Gastroesophageal sphincter (tissue), 4 donors: ENCODE measurements at regions not wholly inside any gene's neighbourhood (a gene's known extent, or its start where the extent isn't known, plus 50 kb on each side); places are given as distances from the start of the nearest gene placed in this dataset.

Source experiments
- ATAC-seq: fragments of 150-250 bp; one replicate; pipeline ENCODE4 v1.9.1; 2016; ENCODE audit warnings: mild to moderate bottlenecking, moderate library complexity
- H3K27ac ChIP-seq, 4 donors: fragments of 200-600 bp; sonication (generic) in 3 of 4; 1 replicate in 3 of 4; 2 replicates in 1 of 4; pipeline ENCODE4 v1.5.1; 2016 to 2019
- H3K27me3 ChIP-seq: fragments of 200-600 bp; sonication (generic); one replicate; pipeline ENCODE4 v1.5.1; 2019
- H3K36me3 ChIP-seq, 2 donors: fragments of 200-600 bp; sonication (generic); one replicate each; pipeline ENCODE4 v1.5.1; 2019; ENCODE audit warnings: control low read depth in 1 of 2
- H3K4me1 ChIP-seq, 3 donors: fragments of 200-600 bp; sonication (generic); 1 replicate in 2 of 3; 2 replicates in 1 of 3; pipeline ENCODE4 v1.5.1; 2016 to 2019; ENCODE audit warnings: control low read depth in 2 of 3
- H3K4me3 ChIP-seq, 2 donors: fragments of 200-600 bp; sonication (generic); one replicate each; pipeline ENCODE4 v1.5.1; 2019; ENCODE audit warnings: mild to moderate bottlenecking in 1 of 2, moderate library complexity in 1 of 2
- H3K9me3 ChIP-seq, 3 donors: fragments of 200-600 bp; sonication (generic); one replicate each; pipeline ENCODE4 v1.5.1; 2017 to 2019; ENCODE audit warnings: control low read depth in 2 of 3
- EP300 ChIP-seq: sonication (generic); formaldehyde crosslinking; IDR thresholded peaks from one replicate; pipeline ENCODE4 v1.6.1; 2017; ENCODE audit warnings: antibody characterized with exemption, mild to moderate bottlenecking
- POLR2A ChIP-seq, 2 donors: fragments of 450-650 bp; IDR thresholded peaks; one replicate each; pipeline ENCODE4 v1.6.1; 2017; ENCODE audit warnings: antibody characterized with exemption in 2 of 2, mild to moderate bottlenecking in 2 of 2, moderate library complexity in 1 of 2
- POLR2AphosphoS5 ChIP-seq: sonication (generic); formaldehyde crosslinking; IDR thresholded peaks from one replicate; pipeline ENCODE4 v1.6.1; 2017; ENCODE audit warnings: antibody characterized with exemption
- WGBS, 2 donors: methylation state at CpG; one replicate each; pipeline ENCODE4 v1.1.5; 2018; ENCODE audit warnings: low coverage in 1 of 2; 5-methylcytosine and 5-hydroxymethylcytosine counted together
- TF ChIP-seq, protein P1 (sequence below), 4 experiments: fragments of 200-600 bp in 2 of 4; fragments of 450-650 bp in 2 of 4; sonication (generic) in 1 of 4; IDR thresholded peaks; one replicate each; pipeline ENCODE4 v1.5.1; 2017 to 2019; ENCODE audit warnings: antibody characterized with exemption in 4 of 4, mild to moderate bottlenecking in 2 of 4, moderate library complexity in 2 of 4

GRCh38 chr16:74078511-74079231, 217.9 kb upstream of the PSMD7 start:
- ATAC-seq = no peak
- TF ChIP-seq EP300 = no peak
- TF ChIP-seq POLR2AphosphoS5 = no peak
- TF ChIP-seq POLR2A (IDR thresholded peaks at IDR 0.05) = no peak
- TF ChIP-seq, protein P1, sequence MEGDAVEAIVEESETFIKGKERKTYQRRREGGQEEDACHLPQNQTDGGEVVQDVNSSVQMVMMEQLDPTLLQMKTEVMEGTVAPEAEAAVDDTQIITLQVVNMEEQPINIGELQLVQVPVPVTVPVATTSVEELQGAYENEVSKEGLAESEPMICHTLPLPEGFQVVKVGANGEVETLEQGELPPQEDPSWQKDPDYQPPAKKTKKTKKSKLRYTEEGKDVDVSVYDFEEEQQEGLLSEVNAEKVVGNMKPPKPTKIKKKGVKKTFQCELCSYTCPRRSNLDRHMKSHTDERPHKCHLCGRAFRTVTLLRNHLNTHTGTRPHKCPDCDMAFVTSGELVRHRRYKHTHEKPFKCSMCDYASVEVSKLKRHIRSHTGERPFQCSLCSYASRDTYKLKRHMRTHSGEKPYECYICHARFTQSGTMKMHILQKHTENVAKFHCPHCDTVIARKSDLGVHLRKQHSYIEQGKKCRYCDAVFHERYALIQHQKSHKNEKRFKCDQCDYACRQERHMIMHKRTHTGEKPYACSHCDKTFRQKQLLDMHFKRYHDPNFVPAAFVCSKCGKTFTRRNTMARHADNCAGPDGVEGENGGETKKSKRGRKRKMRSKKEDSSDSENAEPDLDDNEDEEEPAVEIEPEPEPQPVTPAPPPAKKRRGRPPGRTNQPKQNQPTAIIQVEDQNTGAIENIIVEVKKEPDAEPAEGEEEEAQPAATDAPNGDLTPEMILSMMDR (IDR thresholded peaks at IDR 0.05) = no peak
- Histone ChIP-seq H3K27me3 (no peaks in the 10 kb centered on the region), H3K36me3 (no peaks in the 10 kb centered on the region), H3K27ac (no peak overlapping the region), H3K4me3 (no peak overlapping the region), H3K4me1 (no peaks in the 10 kb centered on the region), H3K9me3 (peaks cover 0 to 19% (median 0%) of the 10 kb centered on the region in 3 donors)
- WGBS, 2 donors = 65 to 68% methylated on average over 6 to 7 of the region's 8 CpGs

DNA sequence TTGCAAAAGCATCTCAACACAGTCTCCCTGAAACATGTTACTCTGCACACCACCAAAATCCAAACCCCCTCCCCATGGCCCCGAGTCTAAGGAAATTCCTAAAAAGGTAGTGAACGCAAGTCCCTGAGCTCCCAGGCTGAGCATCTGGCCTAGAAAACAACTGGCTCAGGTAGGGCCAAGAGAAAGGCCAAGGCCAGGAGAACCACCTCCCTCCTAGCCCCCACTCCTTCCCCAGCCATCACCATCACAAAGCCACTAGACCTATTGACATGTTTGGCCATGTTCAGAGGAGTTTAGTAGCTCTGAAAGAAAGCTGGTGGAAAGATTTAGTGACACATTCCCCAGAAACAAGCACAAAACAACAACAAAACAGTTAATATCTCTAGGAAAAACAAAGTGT, 220.0 kb upstream of the PSMD7 start:
- no peaks in the 10 kb centered on the region for H3K4me1 ChIP-seq
- no peak overlapping the region for H3K27ac ChIP-seq
- no peak for ATAC-seq
- WGBS, 2 donors = 57 to 70% methylated on average over 2 of the region's 2 CpGs
- TF ChIP-seq POLR2AphosphoS5 = no peak
- TF ChIP-seq EP300 = no peak
- H3K4me3 ChIP-seq = no peak overlapping the region
- H3K9me3 ChIP-seq = peaks cover 0 to 19% (median 0%) of the 10 kb centered on the region in 3 donors
- no peaks in the 10 kb centered on the region for H3K27me3 ChIP-seq
- no peaks in the 10 kb centered on the region for H3K36me3 ChIP-seq

DNA sequence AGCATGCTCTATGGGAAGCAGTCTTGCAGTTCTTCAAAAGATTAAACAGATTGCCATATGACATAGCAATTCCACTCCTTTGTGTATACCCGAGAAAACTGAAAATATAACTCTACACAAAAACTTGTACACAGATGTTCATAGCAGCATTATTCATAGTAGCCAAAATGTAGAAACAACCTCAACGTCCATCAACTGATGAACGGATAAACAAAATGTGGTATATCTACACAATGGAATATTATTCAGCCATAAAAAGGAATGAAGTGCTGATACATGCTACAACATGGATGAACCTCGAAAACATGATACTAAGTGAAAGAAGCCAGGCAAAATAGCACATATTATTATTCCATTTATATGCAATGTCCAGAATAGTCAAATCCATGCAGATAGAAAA, 221.2 kb upstream of the PSMD7 start:
- Histone ChIP-seq H3K4me3 (no peak overlapping the region), H3K27me3 (no peaks in the 10 kb centered on the region), H3K36me3 (no peaks in the 10 kb centered on the region), H3K4me1 (no peaks in the 10 kb centered on the region), H3K27ac (no peak overlapping the region), H3K9me3 (peaks cover 0 to 19% (median 0%) of the 10 kb centered on the region in 3 donors)
- WGBS, 2 donors = 88 to 89% methylated on average over 4 of the region's 4 CpGs
- no peak for TF ChIP-seq POLR2A (IDR thresholded peaks at IDR 0.05)
- TF ChIP-seq EP300 = no peak
- no peak for TF ChIP-seq POLR2AphosphoS5
- ATAC-seq = no peak

- TF ChIP-seq POLR2A (IDR thresholded peaks at IDR 0.05) (no peak), POLR2AphosphoS5 (no peak), EP300 (no peak)
- TF ChIP-seq, protein P1 (IDR thresholded peaks at IDR 0.05) = no peak
- H3K4me3 ChIP-seq = no peak overlapping the region
- no peak overlapping the region for H3K27ac ChIP-seq
- no peaks in the 10 kb centered on the region for H3K27me3 ChIP-seq
- no peak for ATAC-seq
- peaks cover 0 to 19% (median 0%) of the 10 kb centered on the region in 3 donors for H3K9me3 ChIP-seq
- H3K36me3 ChIP-seq = no peaks in the 10 kb centered on the region
- 79 to 100% methylated on average over 3 of the region's 3 CpGs for WGBS, 2 donors
- H3K4me1 ChIP-seq = no peaks in the 10 kb centered on the region
These were observed 223.2 kb upstream of the PSMD7 start for GRCh38 chr16:74073456-74073855.

GRCh38 chr16:74071996-74072535, 224.5 kb upstream of the PSMD7 start:
- Histone ChIP-seq H3K9me3 (peaks cover 0 to 19% (median 0%) of the 10 kb centered on the region in 3 donors), H3K27me3 (no peaks in the 10 kb centered on the region), H3K27ac (no peak overlapping the region), H3K36me3 (no peaks in the 10 kb centered on the region), H3K4me1 (no peaks in the 10 kb centered on the region), H3K4me3 (no peak overlapping the region)
- ATAC-seq = no peak
- WGBS, 2 donors = 78 to 81% methylated on average over 5 to 6 of the region's 8 CpGs
- TF ChIP-seq, protein P1 (IDR thresholded peaks at IDR 0.05) = no peak
- TF ChIP-seq POLR2AphosphoS5 = no peak

GRCh38 chr16:74070237-74070636, 226.4 kb upstream of the PSMD7 start:
- H3K4me3 ChIP-seq = no peak overlapping the region
- WGBS, 2 donors = 63 to 66% methylated on average over 4 to 6 of the region's 10 CpGs
- H3K4me1 ChIP-seq = no peaks in the 10 kb centered on the region
- TF ChIP-seq EP300 (no peak), POLR2AphosphoS5 (no peak), POLR2A (IDR thresholded peaks at IDR 0.05) (no peak)
- TF ChIP-seq, protein P1 (IDR thresholded peaks at IDR 0.05) = no peak
- H3K27ac ChIP-seq = no peak overlapping the region
- no peaks in the 10 kb centered on the region for H3K27me3 ChIP-seq
- H3K9me3 ChIP-seq = peaks cover 0 to 14% (median 0%) of the 10 kb centered on the region in 3 donors
- no peak for ATAC-seq
- H3K36me3 ChIP-seq = no peaks in the 10 kb centered on the region
